BJ (cell line): ENCODE measurements at regions not wholly inside any gene's neighbourhood (a gene's known extent, or its start where the extent isn't known, plus 50 kb on each side); places are given as distances from the start of the nearest gene placed in this dataset.
A peak's percentile ranks its signal among the peaks of the same experiment; 100 is the strongest.

Experiments
- CTCF ChIA-PET: fragments of 350-600 bp; formaldehyde crosslinking; extraction: SDS; loops from one replicate; lab custom pipeline; 2021; ENCODE audit warnings: antibody characterized with exemption, inconsistent platforms; lab: Yijun Ruan, JAX
- POLR2A ChIA-PET: fragments of 300-600 bp; sonication (Branson Sonifier 250); formaldehyde crosslinking; extraction: SDS; loops from one replicate; lab custom pipeline; 2021; ENCODE audit warnings: antibody characterized with exemption; lab: Charles Lee
- DNase-seq: peaks from one replicate; pipeline ENCODE4 v3.0.0-alpha.2; 2011; ENCODE audit warnings: low read depth
- H3K27me3 ChIP-seq: 2 replicates; pipeline ENCODE4 v1.6.0; 2011; ENCODE audit warnings: low read length; ENCODE audit not compliant: control insufficient read depth, insufficient read depth
- H3K36me3 ChIP-seq: 2 replicates; pipeline ENCODE4 v1.5.1; 2011; ENCODE audit warnings: low read length; ENCODE audit not compliant: control insufficient read depth, insufficient read depth
- H3K4me3 ChIP-seq: 2 replicates; pipeline ENCODE4 v1.5.1; 2011; ENCODE audit warnings: low read depth, mild to moderate bottlenecking, control low read depth, low read length
- TF ChIP-seq, protein P1 (sequence below): IDR thresholded peaks from 2 replicates; pipeline ENCODE4 v1.5.1; 2011; ENCODE audit warnings: low read depth, mild to moderate bottlenecking, control low read depth, inconsistent platforms, low read length, moderate library complexity; ENCODE audit not compliant: insufficient read depth

DNA sequence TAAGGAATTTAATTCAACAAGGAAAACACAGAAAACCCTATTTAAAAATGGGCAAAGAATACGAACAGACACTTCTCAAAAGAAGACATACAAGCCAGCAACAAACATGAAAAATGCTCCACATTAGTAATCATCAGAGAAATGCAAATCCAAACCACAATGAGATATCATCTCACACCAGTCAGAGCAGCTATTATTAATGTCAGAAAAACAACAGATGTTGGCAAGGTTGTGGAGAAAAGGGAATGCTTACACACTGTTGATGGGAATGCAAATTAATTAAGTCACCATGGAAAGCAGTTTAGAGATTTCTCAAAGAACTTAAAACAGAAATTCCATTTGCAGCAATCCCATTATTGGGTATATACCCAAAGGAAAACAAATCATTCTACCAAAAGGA is 55.2 kb downstream of the GCC1 start:
- TF ChIP-seq, protein P1, sequence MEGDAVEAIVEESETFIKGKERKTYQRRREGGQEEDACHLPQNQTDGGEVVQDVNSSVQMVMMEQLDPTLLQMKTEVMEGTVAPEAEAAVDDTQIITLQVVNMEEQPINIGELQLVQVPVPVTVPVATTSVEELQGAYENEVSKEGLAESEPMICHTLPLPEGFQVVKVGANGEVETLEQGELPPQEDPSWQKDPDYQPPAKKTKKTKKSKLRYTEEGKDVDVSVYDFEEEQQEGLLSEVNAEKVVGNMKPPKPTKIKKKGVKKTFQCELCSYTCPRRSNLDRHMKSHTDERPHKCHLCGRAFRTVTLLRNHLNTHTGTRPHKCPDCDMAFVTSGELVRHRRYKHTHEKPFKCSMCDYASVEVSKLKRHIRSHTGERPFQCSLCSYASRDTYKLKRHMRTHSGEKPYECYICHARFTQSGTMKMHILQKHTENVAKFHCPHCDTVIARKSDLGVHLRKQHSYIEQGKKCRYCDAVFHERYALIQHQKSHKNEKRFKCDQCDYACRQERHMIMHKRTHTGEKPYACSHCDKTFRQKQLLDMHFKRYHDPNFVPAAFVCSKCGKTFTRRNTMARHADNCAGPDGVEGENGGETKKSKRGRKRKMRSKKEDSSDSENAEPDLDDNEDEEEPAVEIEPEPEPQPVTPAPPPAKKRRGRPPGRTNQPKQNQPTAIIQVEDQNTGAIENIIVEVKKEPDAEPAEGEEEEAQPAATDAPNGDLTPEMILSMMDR = no peak
- POLR2A ChIA-PET = no interaction called here
- no peak overlapping the region for H3K4me3 ChIP-seq
- CTCF ChIA-PET = no interaction called here
- H3K27me3 ChIP-seq = peaks cover 7% of the 10 kb centered on the region
- no peak for DNase-seq
- no peaks in the 10 kb centered on the region for H3K36me3 ChIP-seq

DNA sequence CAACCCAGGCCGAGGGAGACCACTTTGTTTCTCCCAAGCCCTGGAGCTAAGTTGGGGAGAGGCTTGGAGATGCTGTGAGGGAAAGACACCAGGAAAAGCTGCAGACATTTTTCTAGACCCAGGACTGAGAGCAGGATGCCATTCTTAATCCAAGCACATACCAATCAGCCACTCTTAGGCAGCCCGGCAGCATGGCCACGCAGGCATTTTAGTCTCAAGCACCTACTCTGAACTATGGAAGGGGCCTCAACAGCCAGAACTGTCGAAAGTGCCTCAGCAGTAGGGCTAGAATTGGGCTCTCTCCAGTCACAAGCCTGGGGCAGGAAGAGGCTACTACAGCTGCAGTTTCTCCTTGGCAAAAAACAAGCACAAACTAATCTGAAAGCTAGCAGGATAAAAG is 57.8 kb downstream of the GCC1 start:
- POLR2A ChIA-PET = no interaction called here
- TF ChIP-seq, protein P1 = no peak
- no peaks in the 10 kb centered on the region for H3K36me3 ChIP-seq
- H3K27me3 ChIP-seq = peaks cover 3% of the 10 kb centered on the region
- H3K4me3 ChIP-seq = no peak overlapping the region
- no peak for DNase-seq
- CTCF ChIA-PET = interaction anchor here (1.3 kb wide), 1 partner anchor 23 kb away, joined by 3 read pairs; no protein-coding TSS in a partner anchor

DNA sequence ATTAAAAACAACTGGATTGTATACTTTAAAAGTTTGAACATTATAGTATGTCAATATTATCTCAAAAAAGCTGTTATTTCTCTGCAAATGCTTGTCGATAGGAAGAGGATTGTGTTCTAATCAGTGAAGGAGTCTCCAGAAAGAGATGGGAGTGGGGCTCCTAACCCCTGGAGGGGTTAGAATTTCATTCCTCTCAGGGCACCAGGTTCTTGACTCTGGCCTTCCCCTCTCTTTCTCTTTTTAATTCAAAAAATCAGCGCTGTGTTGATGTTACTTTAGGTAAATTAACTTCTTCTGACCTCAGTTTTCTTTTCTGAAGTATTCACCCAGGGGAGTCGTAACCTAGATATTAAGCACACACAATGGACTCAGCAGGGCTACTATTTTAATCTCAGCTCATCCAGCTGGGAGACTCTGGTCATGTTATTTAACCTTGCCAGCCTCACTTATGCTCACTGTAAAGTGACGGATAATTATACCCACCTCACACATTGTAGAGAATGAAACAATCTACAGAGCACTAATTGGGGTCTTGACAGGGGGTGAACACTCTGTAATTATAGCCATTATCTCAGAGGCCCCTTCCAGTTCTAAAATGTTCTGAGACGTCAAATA is 59.4 kb downstream of the GCC1 start:
- CTCF ChIA-PET = no interaction called here
- TF ChIP-seq, protein P1 = no peak
- no peak for DNase-seq
- POLR2A ChIA-PET = no interaction called here
- Histone ChIP-seq H3K4me3 (no peak overlapping the region), H3K27me3 (peaks cover 3% of the 10 kb centered on the region), H3K36me3 (no peaks in the 10 kb centered on the region)

DNA sequence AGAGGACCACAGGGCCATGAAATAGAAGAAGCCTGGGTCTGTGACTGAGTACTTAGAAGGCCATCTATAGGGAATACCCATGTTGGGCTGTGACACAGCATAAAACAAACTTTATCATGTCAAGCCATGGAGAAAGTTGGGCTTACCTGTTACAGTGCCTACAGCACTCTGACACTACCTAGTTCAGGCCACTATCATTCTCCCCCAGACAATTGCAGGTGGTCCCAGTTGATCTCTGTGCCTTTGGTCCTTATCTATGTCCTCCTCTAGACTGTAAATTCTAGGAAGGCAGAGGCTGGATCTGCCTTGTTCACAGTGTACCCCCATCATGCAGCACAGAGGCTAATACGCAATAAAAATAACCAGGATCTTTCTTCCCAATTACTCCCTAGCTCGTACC is 69.1 kb downstream of the GCC1 start:
- POLR2A ChIA-PET = no interaction called here
- TF ChIP-seq, protein P1 = no peak
- H3K36me3 ChIP-seq = no peaks in the 10 kb centered on the region
- DNase-seq = no peak
- CTCF ChIA-PET = interaction anchor here (1.0 kb wide), 1 partner anchor 693 kb away, joined by 3 read pairs; no protein-coding TSS in a partner anchor
- no peak overlapping the region for H3K4me3 ChIP-seq
- H3K27me3 ChIP-seq = no peaks in the 10 kb centered on the region

DNA sequence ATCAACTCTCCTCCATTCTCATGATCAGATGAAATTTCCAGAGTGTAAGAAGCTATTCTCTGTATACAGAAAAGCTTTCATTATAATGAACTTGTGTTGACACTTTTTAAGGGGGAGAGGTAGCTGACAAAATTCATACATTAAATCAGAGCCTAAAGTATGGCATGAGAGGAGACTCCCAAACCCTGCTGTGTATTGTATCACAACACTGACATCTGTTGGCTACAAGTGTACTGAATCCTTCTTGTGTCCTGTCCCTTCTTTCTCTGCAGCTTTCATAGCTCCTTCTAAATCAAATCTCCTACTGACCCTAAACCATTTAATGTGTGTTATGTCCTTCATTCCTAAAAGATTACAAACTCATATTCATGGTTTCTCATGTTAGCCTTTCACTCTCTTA is 70.9 kb downstream of the GCC1 start:
- TF ChIP-seq, protein P1 = peak; percentile 41
- CTCF ChIA-PET = interaction anchor here (0.6 to 1.9 kb wide), 7 partner anchors 10 to 711 kb away, joined by 3 to 9 read pairs (median 3); no protein-coding TSS in a partner anchor
- POLR2A ChIA-PET = no interaction called here
- Histone ChIP-seq H3K36me3 (no peaks in the 10 kb centered on the region), H3K27me3 (no peaks in the 10 kb centered on the region; the same call in 1 of the 2 replicates), H3K4me3 (no peak overlapping the region)
- DNase-seq = no peak
